K562 (cell line): ENCODE measurements at regions not wholly inside any gene's neighbourhood (a gene's known extent, or its start where the extent isn't known, plus 50 kb on each side); places are given as distances from the start of the nearest gene placed in this dataset.

Source experiments
- ATAC-seq: fragments of 200-7000 bp; cut with Tn5 transposase; 3 replicates; pipeline ENCODE4 v1.9.1; 2020; ENCODE audit warnings: moderate library complexity
- BruUV-seq: library from RNA; stranded (reverse); fragments of 400-500 nt; replicated peaks from 2 replicates; lab custom pipeline; 2021; lab: Mats Ljungman, UMichigan
- CTCF ChIA-PET: fragments of 300-600 bp; formaldehyde crosslinking; extraction: SDS; loops from one replicate; lab custom pipeline; 2021; ENCODE audit warnings: low intra/inter-chr PET ratio; lab: Yijun Ruan, JAX
- POLR2A ChIA-PET: fragments of 300-600, 350-650 bp; sonication (Branson Sonifier 250); formaldehyde crosslinking; extraction: SDS; loops from one replicate; lab custom pipeline; 2021; ENCODE audit warnings: antibody characterized with exemption, inconsistent platforms; lab: Yijun Ruan, JAX
- DNase-seq, 4 experiments: peaks; one replicate each; pipeline versions ENCODE4 v3.0.0 to v3.0.0-alpha.2; 2011 to 2018; ENCODE audit warnings: low spot score in 3 of 4, mixed read lengths in 3 of 4; ENCODE audit errors: extremely low read depth in 1 of 4
- FAIRE-seq: peaks from 2 replicates; lab custom pipeline; 2011; peaks lifted over from hg19 to GRCh38; lab: Jason Lieb, UNC
- H2AFZ ChIP-seq: 2 replicates; pipeline ENCODE4 v1.6.0; 2011; ENCODE audit warnings: low read depth, low read length, control low read depth, inconsistent platforms
- H3K27ac ChIP-seq: fragments of 200-600 bp; 3 replicates; pipeline ENCODE4 v1.8.0; 2011; ENCODE audit warnings: low read depth, mild to moderate bottlenecking, control low read depth, inconsistent platforms, low read length, moderate library complexity, mixed read lengths; ENCODE audit errors: extremely low read depth
- H3K27me3 ChIP-seq, 2 experiments: fragments of 300-600 bp in 1 of 2; 2 replicates in 1 of 2; 3 replicates in 1 of 2; pipeline versions ENCODE4 v1.6.0 to v1.8.0; 2011; ENCODE audit warnings: inconsistent platforms in 2 of 2, low read length in 2 of 2, mild to moderate bottlenecking in 1 of 2, mixed read lengths in 1 of 2, moderate library complexity in 1 of 2; ENCODE audit not compliant: control insufficient read depth in 2 of 2, insufficient read depth in 2 of 2
- H3K36me3 ChIP-seq: fragments of 300-600 bp; 3 replicates; pipeline ENCODE4 v1.8.0; 2011; ENCODE audit warnings: mild to moderate bottlenecking, low read length, inconsistent platforms; ENCODE audit not compliant: control insufficient read depth, insufficient read depth
- H3K4me1 ChIP-seq, 2 experiments: fragments of 200-600 bp in 1 of 2; replicated peaks in 1 of 2; 2 replicates in 1 of 2; 3 replicates in 1 of 2; pipeline versions ENCODE4 v1.5.1 to v1.8.0; 2011; ENCODE audit warnings: inconsistent platforms in 2 of 2, low read length in 2 of 2, mild to moderate bottlenecking in 1 of 2, mixed read lengths in 1 of 2, moderate library complexity in 1 of 2; ENCODE audit not compliant: control insufficient read depth in 2 of 2, insufficient read depth in 2 of 2
- H3K4me2 ChIP-seq: 2 replicates; pipeline ENCODE4 v1.6.1; 2011; ENCODE audit warnings: low read length, control low read depth, inconsistent platforms, mixed read lengths; ENCODE audit not compliant: insufficient read depth
- H3K4me3 ChIP-seq: fragments of 200-600 bp; sonication (generic), shearing (Covaris generic); 2 replicates; pipeline ENCODE4 v1.5.1; 2016; ENCODE audit warnings: control low read depth, inconsistent platforms
- H3K79me2 ChIP-seq: fragments of 200-600 bp; 3 replicates; pipeline ENCODE4 v1.8.0; 2011; ENCODE audit warnings: low read length, inconsistent platforms; ENCODE audit not compliant: control insufficient read depth, insufficient read depth
- H3K9ac ChIP-seq, 2 experiments: 2 replicates each; pipeline versions ENCODE4 v1.6.0 to v1.6.1; 2011; ENCODE audit warnings: low read depth in 2 of 2, low read length in 2 of 2, control low read depth in 1 of 2, inconsistent platforms in 1 of 2, mild to moderate bottlenecking in 1 of 2, mixed read lengths in 1 of 2; ENCODE audit not compliant: insufficient read depth in 1 of 2
- H3K9me1 ChIP-seq: one replicate; pipeline ENCODE4 v1.6.0; 2011; ENCODE audit warnings: inconsistent platforms, mild to moderate bottlenecking, low read length, moderate library complexity; ENCODE audit not compliant: control insufficient read depth, insufficient read depth
- H3K9me3 ChIP-seq: replicated peaks from 2 replicates; pipeline ENCODE4 v1.5.1; 2011; ENCODE audit warnings: low read depth, low read length, inconsistent platforms; ENCODE audit not compliant: control insufficient read depth, insufficient read depth
- H4K20me1 ChIP-seq: replicated peaks from 2 replicates; pipeline ENCODE4 v1.6.1; 2011; ENCODE audit warnings: low read length, inconsistent platforms, mixed read lengths; ENCODE audit not compliant: control insufficient read depth, insufficient read depth
- FOXA1 ChIP-seq: fragments of 450-650 bp; IDR thresholded peaks from 2 replicates; pipeline ENCODE4 v1.6.1; 2016; ENCODE audit warnings: mild to moderate bottlenecking, borderline replicate concordance
- GABPB2 ChIP-seq: fragments of 250-450 bp; sonication (Bioruptor Pico); conservative IDR thresholded peaks from 2 replicates; pipeline ENCODE4 v1.5.1; 2021; ENCODE audit warnings: mild to moderate bottlenecking
- HOXB6 ChIP-seq: fragments of 250-450 bp; sonication (Bioruptor Pico); IDR thresholded peaks from 2 replicates; pipeline ENCODE4 v1.5.1; 2022; ENCODE audit warnings: mild to moderate bottlenecking, borderline replicate concordance
- PHTF2 ChIP-seq: fragments of 250-450 bp; sonication (Bioruptor Pico); IDR thresholded peaks from 2 replicates; pipeline ENCODE4 v1.5.0; 2021; ENCODE audit warnings: mild to moderate bottlenecking
- POLR2G ChIP-seq: fragments of 200-400 bp; formaldehyde crosslinking; IDR thresholded peaks from 2 replicates; pipeline ENCODE4 v1.6.1; 2017; ENCODE audit warnings: low read depth, mild to moderate bottlenecking, antibody characterized with exemption, low read length, moderate library complexity
- PTBP1 ChIP-seq: fragments of 200-400 bp; formaldehyde crosslinking; IDR thresholded peaks from 2 replicates; pipeline ENCODE4 v1.6.1; 2017; ENCODE audit warnings: low read depth, low read length
- SAFB ChIP-seq: fragments of 200-400 bp; formaldehyde crosslinking; IDR thresholded peaks from 2 replicates; pipeline ENCODE4 v1.6.1; 2017; ENCODE audit warnings: low read depth, low read length, borderline replicate concordance
- SMAD2 ChIP-seq: fragments of 150-350 bp; IDR thresholded peaks from 2 replicates; pipeline ENCODE4 v1.6.1; 2014; ENCODE audit warnings: low read depth, mild to moderate bottlenecking, low read length
- ZBTB49 ChIP-seq: sonication (generic); formaldehyde crosslinking; IDR thresholded peaks from 2 replicates; pipeline ENCODE4 v1.8.0; 2022; ENCODE audit warnings: missing genetic modification reagents, mild to moderate bottlenecking, borderline replicate concordance
- ZNF79 ChIP-seq: fragments of 250-450 bp; sonication (Bioruptor Pico); IDR thresholded peaks from 2 replicates; pipeline ENCODE4 v1.4.0; 2020; ENCODE audit warnings: low read depth, mild to moderate bottlenecking, moderate library complexity
- WGBS: fragments of 100-300 bp; shearing (Covaris generic); methylation state at CpG from one replicate; pipeline ENCODE4 v1.1.6; 2016; ENCODE audit warnings: low coverage, mixed read lengths; ENCODE audit not compliant: insufficient coverage; ENCODE audit errors: missing lambda C conversion rate; 5-methylcytosine and 5-hydroxymethylcytosine counted together
- in situ Hi-C: fragments of 300-500 bp; cut with MboI; formaldehyde crosslinking; loops from 4 replicates; pipeline ENCODE4 v1.15.0; 2018; ENCODE audit warnings: inconsistent platforms, mixed read lengths
- intact Hi-C: fragments of 100-400 bp; cut with micrococcal nuclease; formaldehyde crosslinking; loops from 2 replicates; pipeline ENCODE4 v1.14.2; 2022
- TF ChIP-seq, protein P1 (sequence below): fragments of 250-450 bp; sonication (Bioruptor Pico); IDR thresholded peaks from 2 replicates; pipeline ENCODE4 v1.8.0; 2022; ENCODE audit warnings: moderate library complexity, mild to moderate bottlenecking, inconsistent platforms

DNA sequence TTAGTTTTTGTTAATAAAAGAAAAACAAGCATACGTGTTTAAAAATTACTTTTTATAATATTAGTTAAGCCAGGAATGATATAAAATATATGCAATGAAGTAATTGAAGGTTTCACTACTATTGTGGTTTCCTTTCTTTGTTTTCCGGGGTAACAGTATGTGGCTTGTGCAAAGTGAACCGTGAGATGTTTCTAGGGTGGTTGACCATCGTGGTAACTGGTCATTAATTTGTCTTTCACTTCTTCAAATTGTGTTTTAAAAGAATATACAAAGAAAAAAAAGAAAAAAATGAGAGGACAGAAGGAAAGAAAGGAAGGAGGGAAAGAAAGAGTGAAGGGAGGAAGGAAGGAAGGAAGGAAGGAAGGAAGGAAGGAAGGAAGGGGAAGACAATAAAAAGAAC lies 330.1 kb upstream of the CPXCR1 start:
- no peak overlapping the region for H3K4me2 ChIP-seq
- TF ChIP-seq GABPB2 (CRISPR knock-in tag) (no peak), SAFB (no peak), POLR2G (no peak), HOXB6 (no peak), SMAD2 (no peak), PHTF2 (CRISPR knock-in tag) (no peak), ZBTB49 (CRISPR knock-in tag) (no peak), PTBP1 (no peak), ZNF79 (CRISPR knock-in tag) (no peak), FOXA1 (no peak)
- TF ChIP-seq, protein P1, sequence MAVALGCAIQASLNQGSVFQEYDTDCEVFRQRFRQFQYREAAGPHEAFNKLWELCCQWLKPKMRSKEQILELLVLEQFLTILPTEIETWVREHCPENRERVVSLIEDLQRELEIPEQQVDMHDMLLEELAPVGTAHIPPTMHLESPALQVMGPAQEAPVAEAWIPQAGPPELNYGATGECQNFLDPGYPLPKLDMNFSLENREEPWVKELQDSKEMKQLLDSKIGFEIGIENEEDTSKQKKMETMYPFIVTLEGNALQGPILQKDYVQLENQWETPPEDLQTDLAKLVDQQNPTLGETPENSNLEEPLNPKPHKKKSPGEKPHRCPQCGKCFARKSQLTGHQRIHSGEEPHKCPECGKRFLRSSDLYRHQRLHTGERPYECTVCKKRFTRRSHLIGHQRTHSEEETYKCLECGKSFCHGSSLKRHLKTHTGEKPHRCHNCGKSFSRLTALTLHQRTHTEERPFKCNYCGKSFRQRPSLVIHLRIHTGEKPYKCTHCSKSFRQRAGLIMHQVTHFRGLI (CRISPR knock-in tag) = no peak
- intact Hi-C loops (no loop called here), in situ Hi-C loops (no loop called here)
- FAIRE-seq = no peak
- no peaks in the 10 kb centered on the region for H3K79me2 ChIP-seq
- 6% methylated on average over 4 of the region's 4 CpGs for WGBS
- no peak overlapping the region for H3K9ac ChIP-seq
- no TSS peak for BruUV-seq
- DNase-seq = no peak
- H3K27ac ChIP-seq = no peak overlapping the region
- POLR2A ChIA-PET = no interaction called here
- no peak for ATAC-seq
- no peak overlapping the region for H3K4me3 ChIP-seq
- H3K4me1 ChIP-seq = no peaks in the 10 kb centered on the region
- H4K20me1 ChIP-seq = no peaks in the 10 kb centered on the region
- no peaks in the 10 kb centered on the region for H3K36me3 ChIP-seq
- no peaks in the 10 kb centered on the region for H3K9me3 ChIP-seq
- H3K27me3 ChIP-seq = no peaks in the 10 kb centered on the region
- CTCF ChIA-PET = no interaction called here
- no peaks in the 10 kb centered on the region for H3K9me1 ChIP-seq
- no peak overlapping the region for H2AFZ ChIP-seq
